ENCODE measurements at regions not wholly inside any gene's neighbourhood (a gene's known extent, or its start where the extent isn't known, plus 50 kb on each side); places are given as distances from the start of the nearest gene placed in this dataset.

- Histone ChIP-seq H3K27me3 (replicated peaks; ENCODE audit: control insufficient read depth, insufficient read depth, low read length) (peaks cover 2% of the 10 kb centered on the region), H3K36me3 (ENCODE audit: control insufficient read depth, insufficient read depth, low read length) (no peaks in the 10 kb centered on the region), H3K4me3 (replicated peaks; ENCODE audit: low read depth, low read length) (no peak overlapping the region)
- TF ChIP-seq, protein P1, sequence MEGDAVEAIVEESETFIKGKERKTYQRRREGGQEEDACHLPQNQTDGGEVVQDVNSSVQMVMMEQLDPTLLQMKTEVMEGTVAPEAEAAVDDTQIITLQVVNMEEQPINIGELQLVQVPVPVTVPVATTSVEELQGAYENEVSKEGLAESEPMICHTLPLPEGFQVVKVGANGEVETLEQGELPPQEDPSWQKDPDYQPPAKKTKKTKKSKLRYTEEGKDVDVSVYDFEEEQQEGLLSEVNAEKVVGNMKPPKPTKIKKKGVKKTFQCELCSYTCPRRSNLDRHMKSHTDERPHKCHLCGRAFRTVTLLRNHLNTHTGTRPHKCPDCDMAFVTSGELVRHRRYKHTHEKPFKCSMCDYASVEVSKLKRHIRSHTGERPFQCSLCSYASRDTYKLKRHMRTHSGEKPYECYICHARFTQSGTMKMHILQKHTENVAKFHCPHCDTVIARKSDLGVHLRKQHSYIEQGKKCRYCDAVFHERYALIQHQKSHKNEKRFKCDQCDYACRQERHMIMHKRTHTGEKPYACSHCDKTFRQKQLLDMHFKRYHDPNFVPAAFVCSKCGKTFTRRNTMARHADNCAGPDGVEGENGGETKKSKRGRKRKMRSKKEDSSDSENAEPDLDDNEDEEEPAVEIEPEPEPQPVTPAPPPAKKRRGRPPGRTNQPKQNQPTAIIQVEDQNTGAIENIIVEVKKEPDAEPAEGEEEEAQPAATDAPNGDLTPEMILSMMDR (IDR thresholded peaks at IDR 0.05; ENCODE audit: insufficient read depth, low read length, poor library complexity, severe bottlenecking) = no peak
- no peak for DNase-seq (ENCODE audit: extremely low read depth, insufficient read length)
These were observed 148.9 kb downstream of the BRD1 start for GRCh38 chr22:49678842-49679170.

DNA sequence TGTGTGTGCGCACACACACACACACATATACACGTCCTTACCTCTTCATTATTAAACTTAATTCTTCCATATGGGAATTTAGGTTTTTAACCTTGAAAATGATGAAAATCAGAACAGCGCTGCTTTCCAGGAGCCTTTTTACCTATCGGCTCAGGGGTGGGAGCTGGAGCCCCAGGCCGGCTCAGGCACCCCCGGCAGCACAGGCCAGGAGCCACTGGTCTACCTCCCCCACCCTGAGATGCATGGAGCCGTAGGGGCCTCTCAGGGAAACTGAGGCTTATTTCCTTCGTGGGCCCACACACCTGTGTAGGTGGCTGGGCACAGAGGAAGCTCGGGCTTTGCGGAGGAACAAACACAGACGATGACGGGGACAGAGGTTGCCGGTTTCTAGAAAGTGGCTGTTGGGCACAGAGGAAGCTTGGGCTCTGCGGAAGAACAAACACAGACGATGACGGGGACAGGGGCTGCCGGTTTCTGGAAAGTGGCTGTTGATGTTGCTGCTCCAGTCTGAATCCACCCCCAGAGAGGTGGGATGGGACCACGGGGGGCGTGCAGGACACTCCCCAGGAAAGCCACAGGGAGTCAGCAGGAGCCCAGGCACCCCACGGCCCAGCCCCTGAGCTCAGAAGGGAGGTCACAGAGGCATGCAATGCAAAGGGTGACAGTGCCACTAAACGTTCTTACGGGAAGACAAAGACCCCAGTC is 149.4 kb downstream of the BRD1 start:
- peaks cover 2% of the 10 kb centered on the region for H3K27me3 ChIP-seq (replicated peaks; ENCODE audit: control insufficient read depth, insufficient read depth, low read length)
- no peak for DNase-seq (ENCODE audit: extremely low read depth, insufficient read length)
- no peaks in the 10 kb centered on the region for H3K36me3 ChIP-seq (ENCODE audit: control insufficient read depth, insufficient read depth, low read length)
- H3K4me3 ChIP-seq (replicated peaks; ENCODE audit: low read depth, low read length) = no peak overlapping the region
- TF ChIP-seq, protein P1 (IDR thresholded peaks at IDR 0.05; ENCODE audit: insufficient read depth, low read length, poor library complexity, severe bottlenecking) = no peak

DNA sequence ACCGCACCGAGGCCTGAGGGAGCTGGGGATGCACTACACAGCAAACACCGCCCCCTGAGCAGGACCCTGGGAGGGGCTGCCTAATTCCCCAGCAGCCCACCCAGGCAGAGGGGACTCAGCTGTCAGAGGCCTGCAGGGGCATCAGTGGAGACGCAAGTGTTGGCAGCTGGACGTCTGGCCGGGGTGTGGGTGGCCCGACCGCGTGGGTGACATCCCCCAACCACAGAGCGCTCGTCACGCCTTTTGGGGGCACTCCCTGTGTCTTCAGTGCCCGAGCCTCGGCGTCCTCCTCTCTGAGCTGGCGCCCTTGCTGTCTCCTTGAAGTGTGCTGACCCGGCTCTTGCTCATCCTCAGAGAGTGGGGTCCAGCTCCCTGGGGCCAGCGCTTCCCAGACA is 150.2 kb downstream of the BRD1 start:
- no peak overlapping the region for H3K4me3 ChIP-seq (replicated peaks; ENCODE audit: low read depth, low read length)
- TF ChIP-seq, protein P1 (IDR thresholded peaks at IDR 0.05; ENCODE audit: insufficient read depth, low read length, poor library complexity, severe bottlenecking) = no peak
- peaks cover 2% of the 10 kb centered on the region for H3K27me3 ChIP-seq (replicated peaks; ENCODE audit: control insufficient read depth, insufficient read depth, low read length)
- DNase-seq (ENCODE audit: extremely low read depth, insufficient read length) = no peak
- no peaks in the 10 kb centered on the region for H3K36me3 ChIP-seq (ENCODE audit: control insufficient read depth, insufficient read depth, low read length)

DNA sequence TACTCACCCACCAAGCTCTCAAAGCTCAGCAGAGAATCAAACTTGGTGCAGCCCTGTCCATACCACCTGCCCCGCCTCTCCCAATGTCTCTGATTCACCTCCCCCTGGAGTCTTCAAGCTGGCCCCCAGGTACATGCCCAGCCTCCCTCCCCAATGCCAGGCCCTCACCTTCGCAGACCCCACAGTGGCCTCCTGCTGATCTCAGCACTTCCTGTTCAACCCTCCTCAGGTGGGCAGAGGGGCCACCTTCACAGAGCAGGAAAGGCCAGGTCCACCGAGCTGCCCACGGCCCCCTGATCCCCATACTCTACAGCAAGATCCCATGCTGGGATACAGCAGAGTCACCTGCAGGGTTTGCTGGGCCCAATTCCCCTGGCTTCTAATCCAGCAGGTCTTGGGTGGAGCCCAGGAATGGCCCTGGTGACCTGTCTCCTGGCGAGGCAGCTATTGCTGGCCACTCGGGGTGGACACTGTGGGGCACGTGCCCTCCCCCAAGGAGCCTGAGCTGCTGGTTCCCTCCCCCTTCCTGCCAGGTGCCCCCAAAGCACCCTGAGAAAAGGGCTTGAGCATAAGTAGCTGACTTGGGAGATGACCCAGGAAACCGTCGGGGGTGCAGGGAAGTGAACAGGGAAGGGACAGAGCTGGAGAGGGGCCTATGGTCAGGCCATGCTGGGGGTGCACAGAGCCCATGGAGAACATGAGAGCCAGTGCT is 150.7 kb downstream of the BRD1 start:
- Histone ChIP-seq H3K27me3 (replicated peaks; ENCODE audit: control insufficient read depth, insufficient read depth, low read length) (peaks cover 2% of the 10 kb centered on the region), H3K36me3 (ENCODE audit: control insufficient read depth, insufficient read depth, low read length) (no peaks in the 10 kb centered on the region), H3K4me3 (replicated peaks; ENCODE audit: low read depth, low read length) (no peak overlapping the region)
- TF ChIP-seq, protein P1 (IDR thresholded peaks at IDR 0.05; ENCODE audit: insufficient read depth, low read length, poor library complexity, severe bottlenecking) = no peak
- no peak for DNase-seq (ENCODE audit: extremely low read depth, insufficient read length)

- Histone ChIP-seq H3K4me3 (replicated peaks; ENCODE audit: low read depth, low read length) (no peak overlapping the region), H3K36me3 (ENCODE audit: control insufficient read depth, insufficient read depth, low read length) (no peaks in the 10 kb centered on the region), H3K27me3 (replicated peaks; ENCODE audit: control insufficient read depth, insufficient read depth, low read length) (peaks cover 2% of the 10 kb centered on the region)
- no peak for DNase-seq (ENCODE audit: extremely low read depth, insufficient read length)
- TF ChIP-seq, protein P1 (IDR thresholded peaks at IDR 0.05; ENCODE audit: insufficient read depth, low read length, poor library complexity, severe bottlenecking) = no peak
These were observed 151.4 kb downstream of the BRD1 start for GRCh38 chr22:49676230-49676629.
